IMR-90 (cell line): ENCODE measurements at regions not wholly inside any gene's neighbourhood (a gene's known extent, or its start where the extent isn't known, plus 50 kb on each side); places are given as distances from the start of the nearest gene placed in this dataset.

Source experiments
- ATAC-seq: fragments of 200-7000 bp; cut with Tn5 transposase; 2 replicates; pipeline ENCODE4 v1.9.1; 2020; ENCODE audit warnings: low read depth, mild to moderate bottlenecking, moderate library complexity
- BruUV-seq: library from RNA; stranded (reverse); fragments of 400-500 nt; replicated peaks from 2 replicates; lab custom pipeline; 2021; lab: Mats Ljungman, UMichigan
- CTCF ChIA-PET: fragments of 300-600 bp; formaldehyde crosslinking; extraction: SDS; loops from one replicate; lab custom pipeline; 2021; ENCODE audit warnings: antibody characterized with exemption; lab: Yijun Ruan, JAX
- POLR2A ChIA-PET: fragments of 300-600 bp; sonication (Branson Sonifier 250); formaldehyde crosslinking; loops from one replicate; lab custom pipeline; 2022; ENCODE audit warnings: antibody characterized with exemption; ENCODE audit not compliant: unreplicated experiment; lab: Charles Lee
- DNase-seq: peaks from one replicate; pipeline ENCODE4 v3.0.0; 2013
- H2AFZ ChIP-seq: replicated peaks from 2 replicates; pipeline ENCODE3; 2013; ENCODE audit warnings: low read length, mild to moderate bottlenecking; ENCODE audit not compliant: poor library complexity
- H2AK5ac ChIP-seq: 2 replicates; pipeline ENCODE4 v1.6.1; 2013; ENCODE audit warnings: low read depth, low read length, inconsistent platforms
- H2AK9ac ChIP-seq: replicated peaks from 2 replicates; pipeline ENCODE3; 2013; ENCODE audit warnings: mild to moderate bottlenecking, low read depth, low read length, moderate library complexity; ENCODE audit not compliant: poor library complexity
- H2BK120ac ChIP-seq: 2 replicates; pipeline ENCODE4 v1.6.1; 2013; ENCODE audit warnings: low read depth, low read length, inconsistent platforms
- H2BK15ac ChIP-seq: 3 replicates; pipeline ENCODE4 v1.6.1; 2013; ENCODE audit warnings: low read depth, low read length, inconsistent platforms
- H2BK20ac ChIP-seq: 2 replicates; pipeline ENCODE4 v1.6.1; 2013; ENCODE audit warnings: low read depth, mild to moderate bottlenecking, inconsistent platforms, low read length, moderate library complexity
- H2BK5ac ChIP-seq: 2 replicates; pipeline ENCODE4 v1.6.1; 2013; ENCODE audit warnings: mild to moderate bottlenecking, low read depth, low read length, inconsistent platforms; ENCODE audit not compliant: poor library complexity, severe bottlenecking
- H3K14ac ChIP-seq: replicated peaks from 2 replicates; pipeline ENCODE4 v1.6.1; 2013; ENCODE audit warnings: low read depth, low read length, inconsistent platforms
- H3K18ac ChIP-seq: 2 replicates; pipeline ENCODE4 v1.6.1; 2013; ENCODE audit warnings: low read depth, low read length, control low read depth
- H3K23ac ChIP-seq: 2 replicates; pipeline ENCODE4 v1.6.1; 2013; ENCODE audit warnings: low read depth, low read length, inconsistent platforms
- H3K27ac ChIP-seq: 2 replicates; pipeline ENCODE4 v1.5.1; 2013; ENCODE audit warnings: mild to moderate bottlenecking, control low read depth, low read length; ENCODE audit not compliant: insufficient read depth
- H3K27me3 ChIP-seq: 2 replicates; pipeline ENCODE4 v1.6.1; 2013; ENCODE audit warnings: low read length; ENCODE audit not compliant: control insufficient read depth, insufficient read depth
- H3K36me3 ChIP-seq: 2 replicates; pipeline ENCODE4 v1.6.1; 2013; ENCODE audit warnings: low read length, mixed read lengths; ENCODE audit not compliant: control insufficient read depth, insufficient read depth
- H3K4ac ChIP-seq: 2 replicates; pipeline ENCODE4 v1.6.1; 2013; ENCODE audit warnings: low read depth, low read length, inconsistent platforms
- H3K4me1 ChIP-seq: 2 replicates; pipeline ENCODE4 v1.6.1; 2013; ENCODE audit warnings: low read length, mixed read lengths; ENCODE audit not compliant: control insufficient read depth, insufficient read depth
- H3K4me2 ChIP-seq: 2 replicates; pipeline ENCODE4 v1.6.1; 2013; ENCODE audit warnings: low read depth, mild to moderate bottlenecking, control low read depth, low read length, moderate library complexity
- H3K4me3 ChIP-seq: 2 replicates; pipeline ENCODE4 v1.5.1; 2013; ENCODE audit warnings: low read depth, mild to moderate bottlenecking, control low read depth, low read length, moderate library complexity; ENCODE audit not compliant: insufficient read depth
- H3K56ac ChIP-seq: 2 replicates; pipeline ENCODE4 v1.6.1; 2013; ENCODE audit warnings: low read length, inconsistent platforms; ENCODE audit not compliant: insufficient read depth; ENCODE audit errors: extremely low read depth
- H3K79me1 ChIP-seq, 2 experiments: 2 replicates each; pipeline ENCODE4 v1.6.1; 2013; ENCODE audit warnings: low read length in 2 of 2, inconsistent platforms in 1 of 2, low read depth in 1 of 2
- H3K9ac ChIP-seq: 2 replicates; pipeline ENCODE4 v1.6.1; 2013; ENCODE audit warnings: low read depth, low read length, control low read depth
- H3K9me1 ChIP-seq: 2 replicates; pipeline ENCODE4 v1.6.1; 2013; ENCODE audit warnings: low read length, inconsistent platforms; ENCODE audit not compliant: insufficient read depth
- H3K9me3 ChIP-seq: 2 replicates; pipeline ENCODE4 v1.6.1; 2013; ENCODE audit warnings: low read length; ENCODE audit not compliant: control insufficient read depth, insufficient read depth
- H4K20me1 ChIP-seq: 2 replicates; pipeline ENCODE4 v1.6.1; 2013; ENCODE audit warnings: low read length, inconsistent platforms; ENCODE audit not compliant: insufficient read depth
- H4K5ac ChIP-seq: 2 replicates; pipeline ENCODE4 v1.6.1; 2013; ENCODE audit warnings: mild to moderate bottlenecking, low read depth, low read length, control low read depth
- H4K8ac ChIP-seq, 2 experiments: 2 replicates each; pipeline ENCODE4 v1.6.1; 2013; ENCODE audit warnings: low read depth in 2 of 2, low read length in 2 of 2, control low read depth in 1 of 2, inconsistent platforms in 1 of 2
- H4K91ac ChIP-seq: 2 replicates; pipeline ENCODE4 v1.6.1; 2013; ENCODE audit warnings: low read depth, low read length, inconsistent platforms; ENCODE audit not compliant: insufficient read depth
- BHLHE40 ChIP-seq: fragments of 150-350 bp; IDR thresholded peaks from 2 replicates; pipeline ENCODE4 v1.6.1; 2016; ENCODE audit warnings: mild to moderate bottlenecking, low read depth, low read length
- CEBPB ChIP-seq: IDR thresholded peaks from 2 replicates; pipeline ENCODE4 v1.6.1; 2012; ENCODE audit warnings: low read depth, low read length, improper control_type of control experiment
- CHD1 ChIP-seq: IDR thresholded peaks from 2 replicates; pipeline ENCODE4 v1.6.1; 2012; ENCODE audit warnings: low read depth, low read length, improper control_type of control experiment
- CTCF ChIP-seq: conservative IDR thresholded peaks from 2 replicates; pipeline ENCODE4 v1.5.1; 2012; ENCODE audit warnings: mild to moderate bottlenecking, low read depth, low read length, improper control_type of control experiment
- ELK1 ChIP-seq: fragments of 150-350 bp; IDR thresholded peaks from 2 replicates; pipeline ENCODE4 v1.6.1; 2016; ENCODE audit warnings: low read depth, mild to moderate bottlenecking, low read length, moderate library complexity, borderline replicate concordance
- FOS ChIP-seq: fragments of 150-350 bp; IDR thresholded peaks from 2 replicates; pipeline ENCODE4 v1.6.1; 2016; ENCODE audit warnings: low read depth, low read length
- MAFK ChIP-seq: IDR thresholded peaks from 2 replicates; pipeline ENCODE4 v1.6.1; 2012; ENCODE audit warnings: low read depth, low read length, improper control_type of control experiment
- MAZ ChIP-seq: IDR thresholded peaks from 2 replicates; pipeline ENCODE4 v1.6.1; 2012; ENCODE audit warnings: low read depth, mild to moderate bottlenecking, low read length, improper control_type of control experiment, moderate library complexity, borderline replicate concordance
- MXI1 ChIP-seq: IDR thresholded peaks from 2 replicates; pipeline ENCODE4 v1.6.1; 2012; ENCODE audit warnings: low read depth, mild to moderate bottlenecking, low read length, moderate library complexity, borderline replicate concordance
- NFE2L2 ChIP-seq: fragments of 150-350 bp; IDR thresholded peaks from 2 replicates; pipeline ENCODE4 v1.6.1; 2016; ENCODE audit warnings: low read depth, mild to moderate bottlenecking, low read length
- POLR2A ChIP-seq: IDR thresholded peaks from 2 replicates; pipeline ENCODE4 v1.6.1; 2012; ENCODE audit warnings: mild to moderate bottlenecking, low read depth, low read length
- RAD21 ChIP-seq: IDR thresholded peaks from 2 replicates; pipeline ENCODE4 v1.6.1; 2012; ENCODE audit warnings: low read length, improper control_type of control experiment
- RCOR1 ChIP-seq: IDR thresholded peaks from 2 replicates; pipeline ENCODE4 v1.6.1; 2012; ENCODE audit warnings: mild to moderate bottlenecking, low read length, improper control_type of control experiment; ENCODE audit not compliant: insufficient replicate concordance
- RFX5 ChIP-seq: IDR thresholded peaks from 2 replicates; pipeline ENCODE4 v1.8.0; 2012; ENCODE audit warnings: low read depth, mild to moderate bottlenecking, low read length, moderate library complexity
- SMC3 ChIP-seq: fragments of 150-350 bp; IDR thresholded peaks from 2 replicates; pipeline ENCODE4 v1.6.1; 2016; ENCODE audit warnings: low read depth, mild to moderate bottlenecking, antibody characterized with exemption, low read length, moderate library complexity
- USF2 ChIP-seq: fragments of 150-350 bp; IDR thresholded peaks from 2 replicates; pipeline ENCODE4 v1.6.1; 2017; ENCODE audit warnings: mild to moderate bottlenecking, antibody characterized with exemption, low read length, low read depth
- WGBS, 2 experiments: methylation state at CpG; one replicate each; pipeline versions ENCODE4 v1.1.5 to v1.1.7; 2013; ENCODE audit warnings: missing lambda C conversion rate in 2 of 2; ENCODE audit not compliant: insufficient read length in 1 of 2; ENCODE audit errors: extremely low coverage in 2 of 2; 5-methylcytosine and 5-hydroxymethylcytosine counted together
- dilution Hi-C: fragments of 300-500 bp; cut with HindIII; formaldehyde crosslinking; loops from one replicate; pipeline ENCODE4 v1.14.3; 2018; ENCODE audit warnings: low sequenced_read_pairs; ENCODE audit not compliant: unreplicated experiment
- in situ Hi-C: fragments of 300-500 bp; cut with MboI; formaldehyde crosslinking; loops from 3 replicates; pipeline ENCODE4 v1.14.3; 2019; ENCODE audit warnings: low sequenced_read_pairs, inconsistent platforms, mixed read lengths
- intact Hi-C: fragments of 100-400 bp; cut with micrococcal nuclease; formaldehyde crosslinking; loops from 2 replicates; pipeline ENCODE4 v1.10.0; 2022

GRCh38 chr3:64827431-64827830, 139.6 kb upstream of the ADAMTS9 start:
- Histone ChIP-seq H2BK120ac (no peak overlapping the region), H3K4me3 (no peak overlapping the region), H2AK5ac (no peak overlapping the region), H3K27me3 (no peaks in the 10 kb centered on the region), H4K5ac (no peak overlapping the region), H3K79me1 (no peaks in the 10 kb centered on the region), H3K18ac (no peak overlapping the region), H2BK20ac (no peak overlapping the region), H3K9me1 (no peaks in the 10 kb centered on the region), H3K9me3 (no peaks in the 10 kb centered on the region), H3K56ac (no peak overlapping the region), H4K91ac (no peak overlapping the region), H3K23ac (no peak overlapping the region), H3K4ac (no peak overlapping the region), H3K4me2 (no peak overlapping the region), H3K4me1 (no peaks in the 10 kb centered on the region; the same call in 1 of the 2 replicates), H3K9ac (no peak overlapping the region), H2AFZ (no peak overlapping the region), H2BK5ac (no peak overlapping the region), H3K27ac (no peak overlapping the region), H3K14ac (no peak overlapping the region), H3K36me3 (no peaks in the 10 kb centered on the region), H2BK15ac (no peak overlapping the region), H4K8ac (no peak overlapping the region), H2AK9ac (no peak overlapping the region), H4K20me1 (no peaks in the 10 kb centered on the region)
- TF ChIP-seq MAZ (no peak), CHD1 (no peak), USF2 (no peak), POLR2A (no peak), NFE2L2 (no peak), RCOR1 (no peak), BHLHE40 (no peak), RAD21 (no peak), CEBPB (no peak), FOS (no peak), CTCF (no peak), MXI1 (no peak), ELK1 (no peak), SMC3 (no peak), RFX5 (no peak), MAFK (no peak)
- intact Hi-C loops (no loop called here), dilution Hi-C loops (no loop called here), in situ Hi-C loops (no loop called here)
- WGBS, 2 experiments, result no CpG with 5 or more reads among the region's 2 CpGs
- ChIA-PET POLR2A (no interaction called here), CTCF (no interaction called here)
- DNase-seq (no peak), ATAC-seq (no peak)
- BruUV-seq, result no TSS peak
